HG03095 (cell line): ENCODE measurements at regions not wholly inside any gene's neighbourhood (a gene's known extent, or its start where the extent isn't known, plus 50 kb on each side); places are given as distances from the start of the nearest gene placed in this dataset.
A peak's percentile ranks its signal among the peaks of the same experiment; 100 is the strongest.
"Not testable (repeated sequence)": the region's sequence is repeated elsewhere in the genome, so short reads cannot be mapped to it uniquely, and the experiment has no call there.

Experiments
- ATAC-seq: cut with Tn5 transposase; IDR thresholded peaks from one replicate; pipeline ENCODE4 v1.9.1; 2021; ENCODE audit warnings: moderate library complexity; ENCODE audit not compliant: unreplicated experiment

GRCh38 chr10:7070950-7071349 lies 339.9 kb downstream of the SFMBT2 start:
- no peak for ATAC-seq

DNA sequence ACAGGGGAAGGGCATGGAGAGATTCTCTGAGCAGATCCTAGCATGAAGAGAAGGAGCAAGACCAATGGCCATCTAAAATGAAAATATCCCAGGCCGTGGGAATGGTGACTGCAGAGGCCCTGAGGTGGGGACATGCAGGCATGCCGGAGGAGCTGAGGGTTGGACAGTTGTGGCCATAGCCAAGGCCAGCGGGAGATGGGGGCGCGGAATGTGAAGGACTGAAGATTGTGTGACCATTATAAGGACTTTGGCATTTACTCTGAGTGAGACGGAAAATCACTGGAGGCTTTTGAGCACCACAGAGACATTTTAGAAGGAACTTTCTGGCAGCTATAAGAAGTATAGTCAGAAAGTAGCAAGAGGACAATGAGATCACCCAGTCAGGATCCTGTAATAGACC lies 341.1 kb downstream of the SFMBT2 start:
- ATAC-seq: no peak

- no peak for ATAC-seq
These were observed 354.6 kb downstream of the SFMBT2 start for GRCh38 chr10:7056216-7056615.

- ATAC-seq: no peak
These were observed 355.9 kb downstream of the SFMBT2 start for GRCh38 chr10:7054915-7055314.

DNA sequence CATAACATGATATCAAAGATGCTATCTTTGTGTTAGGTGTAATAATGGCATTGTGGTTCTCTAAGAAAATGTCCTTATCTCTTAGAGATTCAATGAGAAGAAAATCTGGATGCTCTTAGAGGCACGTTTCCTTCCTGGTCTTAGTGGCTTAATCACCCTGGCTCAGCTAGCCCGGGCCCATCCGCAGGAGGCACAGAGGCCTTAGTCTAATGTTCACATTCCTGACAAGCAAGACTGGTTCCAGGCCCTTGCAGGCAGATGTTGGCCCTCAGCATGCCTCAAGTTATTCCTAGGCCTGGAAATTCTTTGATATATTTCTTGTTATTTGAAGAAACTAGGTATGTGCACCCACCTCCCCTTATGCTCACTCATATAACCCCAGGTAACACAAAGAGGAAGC lies 357.6 kb downstream of the SFMBT2 start:
- ATAC-seq: no peak

DNA sequence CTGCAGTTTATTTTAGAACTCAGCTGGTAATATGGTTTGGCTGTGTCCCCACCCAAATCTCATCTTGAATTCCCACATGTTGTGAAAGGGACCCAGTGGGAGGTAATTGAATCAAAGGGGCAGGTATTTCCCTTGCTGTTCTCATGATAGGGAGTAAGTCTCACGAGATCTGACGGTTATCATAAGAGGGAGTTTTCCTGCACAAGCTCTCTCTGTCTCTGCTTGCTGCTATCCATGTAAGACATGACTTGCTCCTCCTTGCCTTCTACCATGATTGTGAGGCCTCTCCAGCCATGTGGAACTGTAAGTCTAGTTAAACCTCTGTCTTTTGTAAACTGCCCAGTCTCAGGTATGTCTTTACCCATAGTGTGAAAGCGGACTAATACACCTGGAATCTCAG lies 360.8 kb downstream of the SFMBT2 start:
- ATAC-seq: not testable (repeated sequence)

DNA sequence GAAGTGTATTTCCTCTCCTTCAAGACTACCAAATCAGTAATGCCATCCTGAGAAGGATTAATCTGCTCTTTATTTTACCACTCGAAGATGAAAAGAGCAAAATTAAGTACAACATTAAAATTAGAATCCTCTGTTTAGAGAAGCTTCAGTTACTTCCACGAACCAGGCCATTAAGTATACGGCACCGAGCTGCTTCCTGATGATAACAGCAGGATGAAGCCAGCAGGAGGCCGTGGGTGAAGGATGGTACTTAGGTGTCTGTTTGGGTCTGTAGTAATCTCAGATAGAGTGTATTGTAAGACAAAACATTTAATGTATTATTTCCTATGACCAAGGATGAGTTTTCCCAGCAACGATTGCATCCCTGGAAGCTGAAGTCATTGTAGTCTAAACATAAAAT lies 362.8 kb downstream of the SFMBT2 start:
- no peak for ATAC-seq

DNA sequence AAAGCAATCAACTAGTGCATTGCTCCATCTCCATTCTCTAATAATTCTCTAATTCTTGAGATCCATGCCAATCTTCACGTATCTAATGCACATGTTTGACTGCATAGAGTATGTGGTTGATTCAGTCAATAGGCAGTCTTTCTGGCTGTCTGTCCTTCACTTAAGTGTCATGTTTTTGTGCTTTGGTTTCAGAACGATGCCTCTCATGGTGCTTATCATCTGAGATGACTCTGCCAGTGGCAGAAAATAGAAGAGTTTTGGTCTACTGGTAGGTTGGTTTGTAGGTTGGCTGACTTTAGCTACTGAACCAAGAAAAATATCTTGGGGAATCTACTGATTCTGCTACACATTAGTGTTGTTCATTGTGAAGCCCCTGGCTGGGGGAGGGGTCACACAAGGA lies 364.2 kb downstream of the SFMBT2 start:
- peak; percentile 48 for ATAC-seq

- ATAC-seq: peak; percentile 92
These were observed 364.8 kb downstream of the SFMBT2 start for GRCh38 chr10:7045891-7046599.

DNA sequence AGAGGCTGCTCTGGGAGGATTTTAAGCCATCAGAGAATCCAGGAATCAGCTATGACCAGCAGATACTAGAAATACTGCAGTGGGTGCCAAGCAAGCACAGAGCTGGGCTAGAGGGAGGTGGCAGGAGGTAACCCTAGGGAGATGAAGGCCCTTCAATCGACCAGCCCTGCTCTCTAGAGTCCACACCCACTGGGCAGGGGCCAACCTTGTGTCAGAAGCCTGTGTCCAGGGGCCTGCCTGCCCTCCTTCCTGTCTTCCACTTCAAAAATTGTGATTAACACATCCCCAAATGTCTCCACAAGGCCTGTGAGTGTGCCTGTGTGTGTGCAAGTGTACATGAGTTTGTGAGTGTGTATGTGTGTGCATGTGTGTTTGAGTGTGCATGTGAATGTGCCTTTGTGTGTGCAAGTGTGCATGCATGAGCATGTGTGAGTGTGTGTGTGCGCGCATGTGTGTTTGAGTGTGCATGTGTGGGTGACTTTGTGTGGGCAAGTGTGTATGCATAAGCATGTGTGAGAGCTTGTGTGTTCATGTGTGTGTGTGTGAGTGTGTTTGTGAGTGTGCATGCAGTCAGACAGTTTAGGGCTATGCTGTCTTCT lies 367.7 kb downstream of the SFMBT2 start:
- ATAC-seq: no peak

DNA sequence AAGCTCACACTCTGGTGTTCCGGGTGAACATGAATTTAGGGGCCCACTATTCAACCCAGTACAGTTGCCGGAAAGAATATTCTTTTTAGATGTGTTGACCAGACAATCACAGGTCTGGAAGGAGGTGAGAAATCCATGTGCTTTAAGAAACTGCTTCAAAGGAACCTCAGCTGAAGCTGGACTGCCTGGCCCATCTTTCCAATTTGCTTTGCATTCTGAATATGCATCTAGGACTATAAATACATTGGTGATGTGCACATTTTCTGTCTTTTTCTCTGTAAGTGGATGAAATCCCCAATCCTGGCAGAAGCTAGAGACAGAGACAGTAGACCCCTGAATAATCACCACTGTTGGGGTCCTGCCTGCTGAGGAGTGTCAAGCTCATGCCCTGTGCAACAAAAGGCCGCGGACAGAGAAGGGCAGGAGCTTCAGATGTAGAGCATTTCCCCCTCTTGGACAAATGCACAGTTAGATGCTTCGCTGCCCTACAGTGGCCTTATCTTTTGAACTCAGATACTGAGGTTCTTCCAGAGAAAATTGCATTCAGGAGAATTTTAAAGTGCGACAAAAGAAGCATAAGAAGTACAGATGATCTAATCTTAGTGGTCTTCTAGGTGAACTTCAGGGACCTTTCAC lies 368.3 kb downstream of the SFMBT2 start:
- ATAC-seq: no peak

DNA sequence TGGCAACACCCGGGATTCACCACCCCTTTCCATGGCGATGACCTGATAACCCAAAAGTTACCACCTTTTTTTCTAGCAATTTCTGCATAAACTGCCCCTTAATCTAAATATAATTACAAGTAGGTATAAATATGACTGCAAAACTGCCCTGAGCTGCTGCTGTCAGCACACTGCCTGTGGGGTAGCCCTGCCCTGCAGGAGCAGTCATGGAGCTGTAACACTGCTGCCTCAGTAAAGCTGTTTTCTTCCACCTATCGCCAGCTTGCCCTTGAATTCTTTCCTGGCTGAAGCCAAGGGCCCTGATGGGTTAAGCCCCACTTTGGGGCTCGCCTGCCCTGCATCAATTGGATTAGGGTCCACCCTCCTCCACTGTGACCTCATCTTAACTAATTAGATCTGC lies 368.8 kb downstream of the SFMBT2 start:
- ATAC-seq: no peak

DNA sequence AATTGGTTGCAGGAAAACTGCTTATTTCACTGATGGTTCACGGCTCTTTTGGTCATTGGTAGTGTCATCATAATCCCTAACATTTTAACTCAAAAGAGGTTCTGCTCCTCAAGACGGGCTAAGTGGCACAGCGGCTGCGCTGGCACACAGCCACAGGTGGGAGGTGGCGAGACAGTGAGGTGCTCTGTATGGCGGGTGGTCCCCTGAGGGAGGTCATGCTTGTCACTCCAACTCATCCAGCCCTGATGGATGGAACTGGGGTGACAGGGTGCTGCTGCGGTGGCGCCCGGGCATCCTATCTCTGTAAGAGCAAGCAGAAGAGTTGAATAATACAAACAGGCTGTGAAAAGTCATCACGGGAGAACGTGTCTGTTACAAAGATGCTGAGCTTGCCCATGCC lies 370.2 kb downstream of the SFMBT2 start:
- no peak for ATAC-seq

- ATAC-seq: no peak
These were observed 371.0 kb downstream of the SFMBT2 start for GRCh38 chr10:7039859-7040258.

DNA sequence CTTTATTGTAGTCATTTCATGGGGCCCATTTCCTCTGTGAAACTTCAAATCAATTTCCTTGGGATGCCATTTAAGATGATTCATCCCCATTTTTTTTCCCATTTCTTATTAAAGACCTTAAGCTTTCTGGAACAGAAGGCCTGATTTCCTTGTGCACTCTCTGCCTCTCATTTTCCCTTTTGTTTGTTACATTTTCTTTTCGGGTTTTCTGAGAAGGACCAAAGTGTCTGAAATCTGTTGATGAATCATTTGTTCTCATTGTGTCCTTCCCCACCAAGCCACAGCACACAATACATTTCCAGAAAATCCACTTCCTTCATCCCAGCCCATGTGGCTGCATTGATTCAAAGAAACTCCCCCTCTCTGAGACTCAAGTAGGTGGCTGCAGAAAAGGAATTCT lies 372.4 kb downstream of the SFMBT2 start:
- no peak for ATAC-seq

- not testable (repeated sequence) for ATAC-seq
These were observed 373.4 kb downstream of the SFMBT2 start for GRCh38 chr10:7037434-7037833.

- ATAC-seq: no peak
These were observed 373.9 kb downstream of the SFMBT2 start for GRCh38 chr10:7036951-7037350.

DNA sequence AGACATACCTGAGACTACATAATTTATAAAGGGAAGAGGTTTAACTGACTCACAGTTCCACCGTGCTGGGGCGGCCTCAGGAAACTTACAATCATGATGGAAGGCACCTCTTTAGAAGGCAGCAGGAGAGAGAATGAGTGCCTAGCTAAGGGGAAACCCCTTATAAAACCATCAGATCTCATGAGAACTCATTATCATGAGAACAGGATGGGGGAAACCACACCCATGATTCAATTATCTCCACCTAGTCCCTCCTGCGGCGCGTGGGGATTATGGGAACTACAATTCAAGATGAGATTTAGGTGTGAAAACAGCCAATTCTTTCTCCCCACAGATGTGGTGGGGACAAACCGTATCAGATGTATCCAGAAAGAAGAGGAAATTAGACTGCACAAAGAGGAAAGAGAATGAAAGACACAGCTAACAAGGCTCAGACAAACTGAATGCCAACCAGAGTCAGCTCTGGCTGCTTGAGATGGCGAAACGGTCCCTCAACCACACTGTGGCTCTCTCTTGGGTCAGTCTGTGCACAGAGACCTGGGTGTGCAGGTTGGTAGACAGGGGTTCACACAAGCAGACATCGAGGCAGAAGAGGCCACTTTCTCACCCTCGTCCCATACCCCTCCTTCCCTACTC lies 375.6 kb downstream of the SFMBT2 start:
- no peak for ATAC-seq

- ATAC-seq: no peak
These were observed 377.8 kb downstream of the SFMBT2 start for GRCh38 chr10:7033031-7033430.

DNA sequence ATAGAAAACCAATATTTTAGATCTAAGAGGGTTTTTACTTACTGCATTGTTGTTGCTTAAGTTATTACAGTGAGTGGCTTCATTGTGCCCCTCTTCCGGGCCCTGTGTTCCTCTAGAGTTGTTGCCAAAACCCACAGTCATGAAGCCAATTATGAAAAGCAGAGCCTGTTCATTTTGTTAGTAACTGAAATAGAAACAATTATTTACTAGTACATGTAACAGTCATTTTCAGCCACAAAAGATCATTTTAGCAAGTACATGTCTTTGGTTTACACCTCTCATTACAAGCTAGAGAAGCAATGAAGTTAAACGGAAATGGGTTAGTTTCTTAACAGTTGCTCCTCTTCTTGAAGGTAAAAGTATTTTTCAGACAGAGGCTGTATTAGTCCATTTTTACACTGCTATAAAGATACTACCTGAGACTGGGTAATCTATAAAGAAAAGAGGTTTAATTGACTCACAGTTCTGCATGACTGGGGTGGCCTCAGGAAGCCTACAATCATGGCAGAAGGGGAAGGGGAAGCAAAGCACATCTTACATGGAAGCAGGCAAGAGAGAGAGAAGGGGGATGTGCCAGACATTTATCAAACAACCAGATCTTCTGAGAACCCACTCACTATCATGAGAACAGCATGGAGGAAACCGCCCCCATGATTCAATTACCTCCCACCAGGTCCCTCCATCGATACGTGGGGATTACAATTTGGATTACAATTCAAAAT lies 380.5 kb downstream of the SFMBT2 start:
- no peak for ATAC-seq

DNA sequence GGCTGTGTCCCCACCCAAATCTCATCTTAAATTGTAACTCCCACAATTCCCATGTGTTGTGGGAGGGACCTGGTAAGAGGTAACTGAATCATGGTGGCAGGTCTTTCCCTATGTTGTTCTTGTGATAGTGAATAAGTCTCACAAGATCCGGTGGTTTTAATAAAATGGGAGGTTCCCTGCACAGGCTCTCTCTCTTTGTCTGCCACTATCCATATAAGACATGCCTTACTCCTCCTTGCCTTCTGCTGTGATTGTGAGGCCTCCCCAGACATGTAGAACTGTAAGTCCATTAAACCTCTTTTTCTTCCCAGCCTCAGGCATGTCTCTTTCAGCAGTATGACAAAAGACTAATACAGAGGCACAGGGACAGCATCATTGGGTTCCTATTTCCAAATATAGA lies 381.2 kb downstream of the SFMBT2 start:
- no peak for ATAC-seq
